H1 (cell line): ENCODE measurements at regions not wholly inside any gene's neighbourhood (a gene's known extent, or its start where the extent isn't known, plus 50 kb on each side); places are given as distances from the start of the nearest gene placed in this dataset.

Experiments used
- CHD2 ChIP-seq: IDR thresholded peaks from 2 replicates; pipeline ENCODE4 v1.6.1; 2012; ENCODE audit warnings: low read length, improper control_type of control experiment
- KDM1A ChIP-seq: fragments of 200-600, 300-600 bp; sonication (generic); IDR thresholded peaks from 2 replicates; pipeline ENCODE4 v1.7.1; 2016; ENCODE audit warnings: mild to moderate bottlenecking, low read length, borderline replicate concordance
- SP4 ChIP-seq: IDR thresholded peaks from 2 replicates; pipeline ENCODE4 v1.6.1; 2012; ENCODE audit warnings: low read length, inconsistent platforms
- ZNF274 ChIP-seq: IDR thresholded peaks from 2 replicates; pipeline ENCODE4 v1.7.0; 2012; ENCODE audit warnings: low read length, borderline replicate concordance; ENCODE audit errors: extremely low read depth

DNA sequence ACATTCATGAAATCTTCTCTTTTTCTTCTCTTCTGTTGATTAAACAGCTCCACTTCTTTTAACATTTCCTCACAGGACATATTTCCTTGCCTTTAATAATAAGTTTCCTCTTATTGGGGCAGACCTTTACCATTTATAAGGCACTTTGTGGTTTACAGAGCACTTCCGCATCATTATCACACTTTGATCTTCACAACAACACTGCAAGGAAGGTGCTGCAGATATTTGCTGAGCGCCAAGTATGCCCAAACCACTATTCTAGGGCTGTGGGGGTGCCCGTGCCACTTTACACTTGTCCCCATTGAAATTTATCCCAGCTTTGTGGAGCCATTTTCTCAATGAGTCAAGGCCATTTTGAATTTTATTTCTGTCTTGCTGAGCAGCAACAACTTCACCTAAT is 246.6 kb downstream of the SS18 start (continued):
- TF ChIP-seq KDM1A = no peak
- no peak for TF ChIP-seq ZNF274
- no peak for TF ChIP-seq SP4
- no peak for TF ChIP-seq CHD2
- TF ChIP-seq, all 59 proteins: peak for 0
